ENCODE measurements at regions not wholly inside any gene's neighbourhood (a gene's known extent, or its start where the extent isn't known, plus 50 kb on each side); places are given as distances from the start of the nearest gene placed in this dataset.

- no peaks in the 10 kb centered on the region for H3K27me3 ChIP-seq (ENCODE audit: control insufficient read depth, insufficient read depth, low read length)
- H3K56ac ChIP-seq (ENCODE audit: extremely low read depth, insufficient read depth, low read length) = no peak overlapping the region
- H2AK9ac ChIP-seq (replicated peaks; ENCODE audit: low read depth, low read length, poor library complexity) = peak overlapping the region; percentile 28
- in situ Hi-C loops (cut with MboI; ENCODE audit: low sequenced_read_pairs) = no loop called here
- TF ChIP-seq FOS (IDR thresholded peaks at IDR 0.05; ENCODE audit: low read depth, low read length) (no peak), NFE2L2 (IDR thresholded peaks at IDR 0.05; ENCODE audit: low read depth, low read length) (no peak), RCOR1 (IDR thresholded peaks at IDR 0.05; ENCODE audit: insufficient replicate concordance, low read length) (no peak)
- H2BK5ac ChIP-seq (ENCODE audit: low read depth, low read length, poor library complexity, severe bottlenecking) = no peak overlapping the region
- H2BK20ac ChIP-seq (ENCODE audit: low read depth, low read length) = no peak overlapping the region
- H3K4me1 ChIP-seq (ENCODE audit: control insufficient read depth, insufficient read depth, low read length) = peaks cover 12% of the 10 kb centered on the region
- no peak overlapping the region for H3K27ac ChIP-seq (ENCODE audit: insufficient read depth, low read length)
- no peaks in the 10 kb centered on the region for H3K79me1 ChIP-seq (ENCODE audit: low read depth in 1 of 2, low read length in 2 of 2)
- no peak overlapping the region for H3K4me2 ChIP-seq (ENCODE audit: low read depth, low read length)
- no peak overlapping the region for H3K14ac ChIP-seq (replicated peaks; ENCODE audit: low read depth, low read length)
- H3K36me3 ChIP-seq (ENCODE audit: control insufficient read depth, insufficient read depth, low read length) = no peaks in the 10 kb centered on the region
- H3K18ac ChIP-seq (ENCODE audit: low read depth, low read length) = no peak overlapping the region
- BruUV-seq (replicated peaks) = no TSS peak
- H2BK120ac ChIP-seq (ENCODE audit: low read depth, low read length) = no peak overlapping the region
- no peak for DNase-seq
- POLR2A ChIA-PET (ENCODE audit: unreplicated experiment) = no interaction called here
- H2AK5ac ChIP-seq (ENCODE audit: low read depth, low read length) = peak overlapping the region; percentile 43
- H2BK15ac ChIP-seq (ENCODE audit: low read depth, low read length) = no peak overlapping the region
- H3K4me3 ChIP-seq (ENCODE audit: insufficient read depth, low read depth, low read length) = no peak overlapping the region
- H3K23ac ChIP-seq (ENCODE audit: low read depth, low read length) = no peak overlapping the region
- peak overlapping the region; percentile 44; the same call in 1 of the 2 replicates for H3K4ac ChIP-seq (ENCODE audit: low read depth, low read length)
- intact Hi-C loops (cut with micrococcal nuclease) = no loop called here
- dilution Hi-C loops (cut with HindIII; ENCODE audit: low sequenced_read_pairs, unreplicated experiment) = no loop called here
- 67% methylated on average over 1 of the region's 11 CpGs; no CpG with 5 or more reads in 1 of the 2 experiments for WGBS, 2 experiments (ENCODE audit: extremely low coverage in 2 of 2, insufficient read length in 1 of 2)
- H3K9me1 ChIP-seq (ENCODE audit: insufficient read depth, low read length) = no peaks in the 10 kb centered on the region
- H4K20me1 ChIP-seq (ENCODE audit: insufficient read depth, low read length) = no peaks in the 10 kb centered on the region
- H4K8ac ChIP-seq (ENCODE audit: low read depth in 2 of 2, low read length in 2 of 2) = no peak overlapping the region
- CTCF ChIA-PET = no interaction called here
- H4K5ac ChIP-seq (ENCODE audit: low read depth, low read length) = no peak overlapping the region
- peak overlapping the region; percentile 47 for H2AFZ ChIP-seq (replicated peaks; ENCODE audit: low read length, poor library complexity)
- H3K9ac ChIP-seq (ENCODE audit: low read depth, low read length) = no peak overlapping the region
- no peaks in the 10 kb centered on the region for H3K9me3 ChIP-seq (ENCODE audit: control insufficient read depth, insufficient read depth, low read length)
- 0 out of 2 replicates have a peak overlapping the region, but pooled peaks have one; percentile 6 for H4K91ac ChIP-seq (ENCODE audit: insufficient read depth, low read depth, low read length)
- ATAC-seq (ENCODE audit: low read depth) = no peak
Measured at GRCh38 chr21:38944402-38944801, 138.7 kb downstream of the ETS2 start.
